Colonic mucosa (tissue), 4 donors: ENCODE measurements at regions not wholly inside any gene's neighbourhood (a gene's known extent, or its start where the extent isn't known, plus 50 kb on each side); places are given as distances from the start of the nearest gene placed in this dataset.

Experiments used
- DNase-seq: peaks from one replicate; pipeline ENCODE4 v3.0.0-alpha.2; 2020
- H3K27ac ChIP-seq: fragments of 200-600 bp; one replicate; pipeline ENCODE4 v1.8.0; 2021
- H3K27me3 ChIP-seq: fragments of 200-600 bp; one replicate; pipeline ENCODE4 v1.8.0; 2021
- H3K36me3 ChIP-seq: fragments of 200-600 bp; one replicate; pipeline ENCODE4 v1.8.0; 2021
- H3K4me1 ChIP-seq: fragments of 200-600 bp; one replicate; pipeline ENCODE4 v1.8.0; 2021; ENCODE audit warnings: mild to moderate bottlenecking
- H3K4me3 ChIP-seq: fragments of 200-600 bp; one replicate; pipeline ENCODE4 v1.8.0; 2021
- H3K9ac ChIP-seq, 2 donors: one replicate each; pipeline ENCODE4 v1.7.0; 2013; ENCODE audit warnings: control low read depth in 2 of 2, low read depth in 2 of 2, low read length in 2 of 2
- H3K9me3 ChIP-seq: fragments of 200-600 bp; one replicate; pipeline ENCODE4 v1.8.0; 2021
- CTCF ChIP-seq: fragments of 200-600 bp; IDR thresholded peaks from one replicate; pipeline ENCODE4 v1.8.0; 2022; ENCODE audit warnings: antibody characterized with exemption, mild to moderate bottlenecking
- intact Hi-C: fragments of 100-400 bp; cut with DNase I; formaldehyde crosslinking; loops from one replicate; pipeline ENCODE4 v1.14.1; 2022
- donor health status: healthy.
- donor health status: DM: no; HTN: no; CAD: no.
- donor health status: DM: no; HTN: no; CAD: no.

DNA sequence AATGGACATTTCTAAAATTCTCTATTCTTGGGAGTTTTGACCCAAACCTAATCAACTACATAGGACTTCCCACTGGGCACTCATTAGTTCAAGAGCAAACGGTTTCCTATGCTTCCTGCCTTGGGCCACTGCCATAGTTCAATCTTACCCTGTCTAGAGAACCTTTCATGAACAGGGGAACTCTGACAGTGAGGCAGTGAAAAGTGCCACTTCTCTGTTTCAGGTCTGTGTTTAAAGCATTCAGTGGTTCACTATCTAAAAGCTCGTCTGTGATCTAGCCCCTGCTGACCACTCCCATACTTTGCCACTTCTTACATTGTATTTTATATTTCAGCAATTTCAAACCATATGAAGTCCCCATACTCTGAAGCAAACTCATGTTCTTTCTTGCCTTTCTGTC, 122.7 kb upstream of the IGF1 start:
- H3K4me1 ChIP-seq = no peaks in the 10 kb centered on the region
- H3K9me3 ChIP-seq = no peaks in the 10 kb centered on the region
- H3K27me3 ChIP-seq = no peaks in the 10 kb centered on the region
- TF ChIP-seq CTCF = no peak
- DNase-seq = no peak
- no peak overlapping the region for H3K4me3 ChIP-seq
- no peak overlapping the region for H3K9ac ChIP-seq
- H3K36me3 ChIP-seq = no peaks in the 10 kb centered on the region
- no peak overlapping the region for H3K27ac ChIP-seq
- intact Hi-C loops = no loop called here

DNA sequence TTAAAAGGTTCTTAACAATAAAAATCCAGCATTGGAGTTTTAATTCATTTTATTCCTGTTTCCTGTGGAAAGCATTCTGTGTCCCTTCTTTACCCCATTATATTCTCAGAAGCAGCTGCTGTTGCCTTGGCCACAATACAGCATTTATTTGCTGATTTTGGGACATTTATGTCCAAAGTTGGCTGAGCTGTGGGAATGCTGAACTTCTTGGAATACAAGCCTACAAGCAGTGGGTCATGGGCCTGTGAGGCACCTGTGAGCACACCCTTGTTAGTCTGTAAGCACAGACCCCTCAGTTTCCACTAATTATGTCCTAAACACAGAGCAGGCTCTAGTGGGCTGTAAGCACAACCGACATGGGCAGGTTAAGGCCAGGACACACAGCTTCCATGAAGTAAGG, 122.2 kb upstream of the IGF1 start:
- no peak for TF ChIP-seq CTCF
- no peak for DNase-seq
- H3K36me3 ChIP-seq = no peaks in the 10 kb centered on the region
- no peaks in the 10 kb centered on the region for H3K27me3 ChIP-seq
- no peak overlapping the region for H3K27ac ChIP-seq
- intact Hi-C loops = no loop called here
- H3K4me3 ChIP-seq = no peak overlapping the region
- H3K4me1 ChIP-seq = no peaks in the 10 kb centered on the region
- H3K9me3 ChIP-seq = no peaks in the 10 kb centered on the region
- H3K9ac ChIP-seq = no peak overlapping the region

GRCh38 chr12:102601621-102602020, 121.3 kb upstream of the IGF1 start:
- DNase-seq = no peak
- H3K4me3 ChIP-seq = no peak overlapping the region
- no peaks in the 10 kb centered on the region for H3K27me3 ChIP-seq
- no peaks in the 10 kb centered on the region for H3K36me3 ChIP-seq
- no peaks in the 10 kb centered on the region for H3K4me1 ChIP-seq
- no peaks in the 10 kb centered on the region for H3K9me3 ChIP-seq
- no peak overlapping the region for H3K9ac ChIP-seq
- no peak for TF ChIP-seq CTCF
- intact Hi-C loops = no loop called here
- H3K27ac ChIP-seq = no peak overlapping the region

GRCh38 chr12:102596687-102597086, 116.3 kb upstream of the IGF1 start:
- H3K9me3 ChIP-seq = no peaks in the 10 kb centered on the region
- DNase-seq = no peak
- no peak overlapping the region for H3K9ac ChIP-seq
- intact Hi-C loops = no loop called here
- no peak for TF ChIP-seq CTCF
- H3K27ac ChIP-seq = no peak overlapping the region
- H3K4me1 ChIP-seq = no peaks in the 10 kb centered on the region
- H3K36me3 ChIP-seq = no peaks in the 10 kb centered on the region
- no peak overlapping the region for H3K4me3 ChIP-seq
- H3K27me3 ChIP-seq = no peaks in the 10 kb centered on the region

DNA sequence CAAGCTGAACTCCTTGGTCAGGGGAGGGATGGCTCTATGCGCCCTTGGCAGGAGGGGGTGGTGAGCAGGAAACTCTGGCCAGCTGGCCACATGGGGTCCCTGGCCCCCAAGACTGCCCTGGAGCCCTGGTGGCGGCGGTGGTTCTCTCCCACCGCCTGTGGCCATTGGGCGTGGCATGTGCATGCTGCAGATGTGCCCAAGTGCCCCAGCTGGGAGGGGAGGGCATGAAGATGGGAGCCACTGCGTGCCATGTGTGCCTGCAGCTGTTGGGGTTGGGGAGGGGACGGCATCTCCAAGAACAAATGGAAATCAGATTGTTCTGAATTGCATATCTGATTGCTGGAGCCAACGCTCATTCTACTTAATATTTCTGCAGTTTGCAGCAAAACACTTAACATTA, 115.7 kb upstream of the IGF1 start:
- intact Hi-C loops = no loop called here
- Histone ChIP-seq H3K36me3 (no peaks in the 10 kb centered on the region), H3K9ac (no peak overlapping the region), H3K4me3 (no peak overlapping the region), H3K9me3 (no peaks in the 10 kb centered on the region), H3K27ac (no peak overlapping the region), H3K27me3 (no peaks in the 10 kb centered on the region), H3K4me1 (no peaks in the 10 kb centered on the region)
- TF ChIP-seq CTCF = no peak
- DNase-seq = no peak

- Histone ChIP-seq H3K9me3 (no peaks in the 10 kb centered on the region), H3K4me1 (no peaks in the 10 kb centered on the region), H3K36me3 (no peaks in the 10 kb centered on the region), H3K27ac (no peak overlapping the region), H3K4me3 (no peak overlapping the region), H3K9ac (no peak overlapping the region), H3K27me3 (no peaks in the 10 kb centered on the region)
- intact Hi-C loops = no loop called here
- DNase-seq = no peak
- no peak for TF ChIP-seq CTCF
Measured at GRCh38 chr12:102595315-102595714, 115.0 kb upstream of the IGF1 start.
